Endothelial cell of umbilical vein (primary cell): ENCODE measurements at regions not wholly inside any gene's neighbourhood (a gene's known extent, or its start where the extent isn't known, plus 50 kb on each side); places are given as distances from the start of the nearest gene placed in this dataset.

Experiments
- BruUV-seq: library from RNA; stranded (reverse); fragments of 400-500 nt; replicated peaks from 2 replicates; lab custom pipeline; 2021; lab: Mats Ljungman, UMichigan
- CTCF ChIA-PET: fragments of 300-600, 350-600 bp; sonication (Branson Sonifier 250); formaldehyde crosslinking; loops from one replicate; lab custom pipeline; 2021; ENCODE audit warnings: antibody characterized with exemption, inconsistent platforms; lab: Charles Lee
- POLR2A ChIA-PET: fragments of 300-600, 350-600 bp; sonication (Branson Sonifier 250); formaldehyde crosslinking; loops from one replicate; lab custom pipeline; 2021; ENCODE audit warnings: antibody characterized with exemption, inconsistent platforms; lab: Charles Lee
- DNase-seq: peaks from one replicate; pipeline ENCODE4 v3.0.0-alpha.2; 2011; ENCODE audit warnings: low read depth, low spot score
- FAIRE-seq: peaks from 2 replicates; lab custom pipeline; 2011; peaks lifted over from hg19 to GRCh38; lab: Jason Lieb, UNC
- H2AFZ ChIP-seq: 2 replicates; pipeline ENCODE4 v1.6.0; 2012; ENCODE audit warnings: low read depth, low read length, control low read depth, inconsistent platforms
- H3K27ac ChIP-seq: 2 replicates; pipeline ENCODE4 v1.5.1; 2011; ENCODE audit warnings: low read depth, mild to moderate bottlenecking, control low read depth, low read length, moderate library complexity; ENCODE audit not compliant: insufficient read depth
- H3K27me3 ChIP-seq, 2 experiments: 2 replicates each; pipeline versions ENCODE4 v1.6.0 to v1.6.1; 2011; ENCODE audit warnings: low read length in 2 of 2, mixed read lengths in 1 of 2; ENCODE audit not compliant: control insufficient read depth in 2 of 2, insufficient read depth in 2 of 2
- H3K36me3 ChIP-seq, 2 experiments: 2 replicates in 1 of 2; 3 replicates in 1 of 2; pipeline ENCODE4 v1.5.1; 2011; ENCODE audit warnings: low read length in 2 of 2, mild to moderate bottlenecking in 1 of 2, moderate library complexity in 1 of 2; ENCODE audit not compliant: control insufficient read depth in 2 of 2, insufficient read depth in 2 of 2; ENCODE audit errors: extremely low read depth in 1 of 2
- H3K4me1 ChIP-seq: 3 replicates; pipeline ENCODE4 v1.5.1; 2011; ENCODE audit warnings: mild to moderate bottlenecking, low read length; ENCODE audit not compliant: control insufficient read depth, insufficient read depth; ENCODE audit errors: extremely low read depth
- H3K4me2 ChIP-seq: 2 replicates; pipeline ENCODE4 v1.6.1; 2011; ENCODE audit warnings: low read length, control low read depth, mixed read lengths; ENCODE audit not compliant: insufficient read depth
- H3K4me3 ChIP-seq, 3 experiments: fragments of 200-600 bp in 1 of 3; sonication (generic), shearing (Covaris generic) in 1 of 3; replicated peaks in 1 of 3; 2 replicates each; pipeline ENCODE4 v1.5.1; 2011 to 2016; ENCODE audit warnings: control low read depth in 3 of 3, low read length in 3 of 3, mild to moderate bottlenecking in 2 of 3, inconsistent platforms in 1 of 3, low read depth in 1 of 3, moderate library complexity in 1 of 3; ENCODE audit not compliant: insufficient read depth in 1 of 3
- H3K79me2 ChIP-seq: 2 replicates; pipeline ENCODE4 v1.6.0; 2012; ENCODE audit warnings: low read length, inconsistent platforms; ENCODE audit not compliant: control insufficient read depth, insufficient read depth
- H3K9ac ChIP-seq: replicated peaks from 2 replicates; pipeline ENCODE3; 2011; ENCODE audit warnings: low read length, control low read depth; ENCODE audit not compliant: insufficient read depth; ENCODE audit errors: extremely low read depth
- H3K9me1 ChIP-seq: replicated peaks from 3 replicates; pipeline ENCODE4 v1.6.0; 2011; ENCODE audit warnings: mild to moderate bottlenecking, low read length; ENCODE audit not compliant: control insufficient read depth, insufficient read depth; ENCODE audit errors: extremely low read depth
- H3K9me3 ChIP-seq: replicated peaks from 2 replicates; pipeline ENCODE4 v1.5.1; 2012; ENCODE audit warnings: low read length, inconsistent platforms; ENCODE audit not compliant: control insufficient read depth, insufficient read depth
- H4K20me1 ChIP-seq: replicated peaks from 2 replicates; pipeline ENCODE3; 2011; ENCODE audit warnings: mild to moderate bottlenecking, low read length; ENCODE audit not compliant: control insufficient read depth, insufficient read depth; ENCODE audit errors: extremely low read depth
- EZH2 ChIP-seq: IDR thresholded peaks from 2 replicates; pipeline ENCODE4 v1.6.1; 2012; ENCODE audit warnings: borderline replicate concordance, low read depth, mild to moderate bottlenecking, moderate library complexity, low read length, inconsistent platforms; ENCODE audit not compliant: severe bottlenecking
- FOS ChIP-seq: IDR thresholded peaks from 2 replicates; pipeline ENCODE4 v1.6.1; 2011; ENCODE audit warnings: mild to moderate bottlenecking, low read length, moderate library complexity, borderline replicate concordance; ENCODE audit not compliant: insufficient read depth
- GATA2 ChIP-seq: IDR thresholded peaks from 2 replicates; pipeline ENCODE4 v1.7.0; 2011; ENCODE audit warnings: low read depth, mild to moderate bottlenecking, moderate library complexity, mixed read lengths, low read length; ENCODE audit not compliant: insufficient read length, insufficient read depth
- JUN ChIP-seq: IDR thresholded peaks from 2 replicates; pipeline ENCODE4 v1.6.1; 2011; ENCODE audit warnings: borderline replicate concordance, low read depth; ENCODE audit not compliant: insufficient read length, insufficient read depth
- MYC ChIP-seq: IDR thresholded peaks from one replicate; pipeline ENCODE4 v1.6.1; 2011; ENCODE audit warnings: mild to moderate bottlenecking, low read depth, low read length
- POLR2A ChIP-seq: IDR thresholded peaks from 2 replicates; pipeline ENCODE4 v1.6.1; 2012; ENCODE audit warnings: low read depth, mild to moderate bottlenecking, control low read depth, low read length
- POLR2AphosphoS5 ChIP-seq: IDR thresholded peaks from 2 replicates; pipeline ENCODE4 v1.6.1; 2012; ENCODE audit warnings: low read depth, mild to moderate bottlenecking, control low read depth, low read length, moderate library complexity; ENCODE audit not compliant: insufficient read depth
- dilution Hi-C: fragments of 300-500 bp; cut with MboI; formaldehyde crosslinking; loops from one replicate; pipeline ENCODE4 v1.15.0; 2019; ENCODE audit warnings: low sequenced_read_pairs; ENCODE audit not compliant: extremely low pct_ligation_motif_present
- intact Hi-C: fragments of 100-400 bp; cut with micrococcal nuclease; formaldehyde crosslinking; loops from one replicate; pipeline ENCODE4 v1.10.0; 2022
- TF ChIP-seq, protein P1 (sequence below): IDR thresholded peaks from 2 replicates; pipeline ENCODE4 v1.6.1; 2011; ENCODE audit not compliant: insufficient read depth, insufficient read length
- TF ChIP-seq, protein P2 (sequence below), 2 donors: IDR thresholded peaks; 1 replicate in 1 of 2; 2 replicates in 1 of 2; pipeline ENCODE4 v1.5.1; 2011; ENCODE audit warnings: low read length in 2 of 2, mild to moderate bottlenecking in 2 of 2, moderate library complexity in 2 of 2, control low read depth in 1 of 2, inconsistent platforms in 1 of 2, low read depth in 1 of 2; ENCODE audit not compliant: insufficient read depth in 1 of 2; ENCODE audit errors: extremely low read depth in 1 of 2

DNA sequence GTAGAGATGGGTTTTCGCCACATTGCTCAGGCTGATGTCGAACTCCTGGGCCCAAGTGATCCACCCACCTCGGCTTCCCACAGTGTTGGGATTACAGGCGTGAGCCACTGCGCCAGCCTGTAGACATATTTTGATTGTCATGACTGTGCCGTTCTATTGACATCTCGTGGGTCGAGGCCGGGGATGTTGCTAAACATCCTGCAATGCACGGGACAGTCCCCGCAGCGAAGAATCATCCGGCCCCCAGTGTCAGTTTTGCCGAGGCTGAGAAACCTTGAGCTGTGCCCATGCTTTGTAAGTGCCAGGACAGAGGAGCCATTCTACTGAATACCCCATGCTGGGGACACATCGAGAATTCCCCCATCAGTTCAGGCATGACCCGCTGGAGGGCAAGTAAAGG, 69.1 kb upstream of the GSE1 start:
- intact Hi-C loops = no loop called here
- Histone ChIP-seq H3K4me3 (no peak overlapping the region), H3K4me1 (no peaks in the 10 kb centered on the region), H3K79me2 (no peaks in the 10 kb centered on the region), H3K9ac (no peak overlapping the region), H4K20me1 (no peaks in the 10 kb centered on the region), H3K4me2 (no peak overlapping the region), H3K9me3 (no peaks in the 10 kb centered on the region), H2AFZ (no peak overlapping the region), H3K36me3 (no peaks in the 10 kb centered on the region), H3K27me3 (no peaks in the 10 kb centered on the region), H3K9me1 (no peaks in the 10 kb centered on the region), H3K27ac (no peak overlapping the region)
- TF ChIP-seq FOS = no peak
- no peak for TF ChIP-seq MYC
- no peak for TF ChIP-seq POLR2A
- TF ChIP-seq JUN = no peak
- TF ChIP-seq, protein P1, sequence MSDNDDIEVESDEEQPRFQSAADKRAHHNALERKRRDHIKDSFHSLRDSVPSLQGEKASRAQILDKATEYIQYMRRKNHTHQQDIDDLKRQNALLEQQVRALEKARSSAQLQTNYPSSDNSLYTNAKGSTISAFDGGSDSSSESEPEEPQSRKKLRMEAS = no peak
- no peak for TF ChIP-seq EZH2
- TF ChIP-seq GATA2 = no peak
- dilution Hi-C loops = no loop called here
- BruUV-seq = no TSS peak
- DNase-seq = no peak
- no peak for FAIRE-seq
- ChIA-PET CTCF (interaction anchor here (1.6 kb wide), 1 partner anchor 9 kb away, joined by 4 read pairs; no protein-coding TSS in a partner anchor), POLR2A (no interaction called here)

DNA sequence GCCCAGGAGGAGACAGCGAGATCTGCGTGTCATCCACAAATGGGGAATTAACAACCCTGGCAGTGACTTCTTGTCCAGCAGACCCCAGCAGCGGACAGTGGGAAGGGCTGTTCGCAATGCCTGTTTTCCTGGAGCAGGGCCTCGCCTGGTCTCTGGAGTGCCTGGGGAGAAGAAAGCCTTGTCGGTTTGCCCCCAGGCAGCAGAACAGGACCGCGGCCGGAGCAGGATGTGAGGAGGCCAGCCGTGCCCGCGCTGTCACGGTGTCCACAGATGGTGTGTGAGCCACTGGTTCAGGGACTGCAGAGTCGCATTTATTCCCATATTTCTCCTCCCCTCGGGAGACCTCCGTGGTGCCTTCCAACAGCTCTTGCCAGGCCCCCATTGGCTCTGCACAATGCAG, 68.5 kb upstream of the GSE1 start:
- dilution Hi-C loops = no loop called here
- Histone ChIP-seq H3K27me3 (no peaks in the 10 kb centered on the region), H3K9me1 (no peaks in the 10 kb centered on the region), H3K9me3 (no peaks in the 10 kb centered on the region), H2AFZ (no peak overlapping the region), H3K4me3 (no peak overlapping the region), H3K4me1 (no peaks in the 10 kb centered on the region), H3K9ac (no peak overlapping the region), H3K79me2 (no peaks in the 10 kb centered on the region), H3K27ac (no peak overlapping the region), H3K4me2 (no peak overlapping the region), H3K36me3 (no peaks in the 10 kb centered on the region), H4K20me1 (no peaks in the 10 kb centered on the region)
- intact Hi-C loops = no loop called here
- DNase-seq = no peak
- POLR2A ChIA-PET = no interaction called here
- TF ChIP-seq, protein P2, sequence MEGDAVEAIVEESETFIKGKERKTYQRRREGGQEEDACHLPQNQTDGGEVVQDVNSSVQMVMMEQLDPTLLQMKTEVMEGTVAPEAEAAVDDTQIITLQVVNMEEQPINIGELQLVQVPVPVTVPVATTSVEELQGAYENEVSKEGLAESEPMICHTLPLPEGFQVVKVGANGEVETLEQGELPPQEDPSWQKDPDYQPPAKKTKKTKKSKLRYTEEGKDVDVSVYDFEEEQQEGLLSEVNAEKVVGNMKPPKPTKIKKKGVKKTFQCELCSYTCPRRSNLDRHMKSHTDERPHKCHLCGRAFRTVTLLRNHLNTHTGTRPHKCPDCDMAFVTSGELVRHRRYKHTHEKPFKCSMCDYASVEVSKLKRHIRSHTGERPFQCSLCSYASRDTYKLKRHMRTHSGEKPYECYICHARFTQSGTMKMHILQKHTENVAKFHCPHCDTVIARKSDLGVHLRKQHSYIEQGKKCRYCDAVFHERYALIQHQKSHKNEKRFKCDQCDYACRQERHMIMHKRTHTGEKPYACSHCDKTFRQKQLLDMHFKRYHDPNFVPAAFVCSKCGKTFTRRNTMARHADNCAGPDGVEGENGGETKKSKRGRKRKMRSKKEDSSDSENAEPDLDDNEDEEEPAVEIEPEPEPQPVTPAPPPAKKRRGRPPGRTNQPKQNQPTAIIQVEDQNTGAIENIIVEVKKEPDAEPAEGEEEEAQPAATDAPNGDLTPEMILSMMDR (IDR thresholded peaks at IDR 0.05; ENCODE audit: extremely low read depth in 1 of 2, insufficient read depth in 1 of 2, low read depth in 1 of 2, low read length in 2 of 2) = no peak
- TF ChIP-seq, protein P1 = no peak
- TF ChIP-seq JUN = no peak
- no peak for TF ChIP-seq GATA2
- no peak for TF ChIP-seq FOS
- no peak for TF ChIP-seq POLR2AphosphoS5
- TF ChIP-seq MYC = no peak
- no peak for TF ChIP-seq EZH2
- no peak for TF ChIP-seq POLR2A
- CTCF ChIA-PET = interaction anchor here (1.6 kb wide), 1 partner anchor 9 kb away, joined by 4 read pairs; no protein-coding TSS in a partner anchor
- no peak for FAIRE-seq
- BruUV-seq = no TSS peak
